Activated CD8-positive, alpha-beta memory T cell treated with anti-CD3 and anti-CD28 coated beads for 48 hours (primary cell): ENCODE measurements at regions not wholly inside any gene's neighbourhood (a gene's known extent, or its start where the extent isn't known, plus 50 kb on each side); places are given as distances from the start of the nearest gene placed in this dataset.

Source experiments
- DNase-seq, 3 experiments: peaks; one replicate each; pipeline ENCODE4 v3.0.0-alpha.2; 2020; ENCODE audit warnings: low read depth in 2 of 3, low spot score in 2 of 3

DNA sequence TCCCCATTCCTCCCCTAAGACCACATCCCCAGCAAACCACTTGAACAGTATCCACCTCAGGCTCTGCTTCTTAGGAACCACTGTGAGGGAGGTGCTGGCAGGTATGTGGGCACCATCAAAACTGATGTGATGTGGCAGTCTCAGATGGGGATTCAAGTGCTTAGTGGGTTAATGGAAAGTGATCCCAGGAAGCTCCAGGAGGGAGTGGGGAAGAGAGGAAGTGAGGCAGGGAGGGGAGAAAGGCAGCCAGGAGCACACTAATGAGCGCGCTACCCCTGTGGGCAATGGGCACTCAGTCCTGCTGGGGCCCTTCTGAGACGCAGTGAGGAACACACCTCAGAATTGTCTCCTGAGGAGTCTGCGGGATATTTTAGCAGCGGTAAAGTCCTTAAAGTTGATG lies 263.1 kb upstream of the MOCS1 start:
- DNase-seq: no peak

DNA sequence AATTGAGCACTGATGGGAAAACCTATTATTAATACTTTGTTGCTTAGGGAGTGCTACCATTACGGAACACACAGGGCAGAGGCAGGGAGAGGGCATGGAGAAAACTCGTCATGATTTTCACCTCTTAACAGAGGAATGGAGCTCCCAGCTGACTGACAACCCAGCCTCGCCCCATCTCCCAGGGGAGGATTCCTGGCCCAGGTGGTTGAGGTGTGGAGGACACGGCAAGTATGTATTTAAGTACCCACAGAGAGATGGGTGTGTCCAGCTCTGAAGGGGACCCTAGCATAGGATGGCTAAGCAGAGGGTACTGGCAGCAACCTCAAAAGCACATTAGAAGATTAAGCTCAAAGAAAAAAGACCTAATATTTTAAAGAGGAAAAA lies 261.9 kb upstream of the MOCS1 start:
- no peak for DNase-seq

DNA sequence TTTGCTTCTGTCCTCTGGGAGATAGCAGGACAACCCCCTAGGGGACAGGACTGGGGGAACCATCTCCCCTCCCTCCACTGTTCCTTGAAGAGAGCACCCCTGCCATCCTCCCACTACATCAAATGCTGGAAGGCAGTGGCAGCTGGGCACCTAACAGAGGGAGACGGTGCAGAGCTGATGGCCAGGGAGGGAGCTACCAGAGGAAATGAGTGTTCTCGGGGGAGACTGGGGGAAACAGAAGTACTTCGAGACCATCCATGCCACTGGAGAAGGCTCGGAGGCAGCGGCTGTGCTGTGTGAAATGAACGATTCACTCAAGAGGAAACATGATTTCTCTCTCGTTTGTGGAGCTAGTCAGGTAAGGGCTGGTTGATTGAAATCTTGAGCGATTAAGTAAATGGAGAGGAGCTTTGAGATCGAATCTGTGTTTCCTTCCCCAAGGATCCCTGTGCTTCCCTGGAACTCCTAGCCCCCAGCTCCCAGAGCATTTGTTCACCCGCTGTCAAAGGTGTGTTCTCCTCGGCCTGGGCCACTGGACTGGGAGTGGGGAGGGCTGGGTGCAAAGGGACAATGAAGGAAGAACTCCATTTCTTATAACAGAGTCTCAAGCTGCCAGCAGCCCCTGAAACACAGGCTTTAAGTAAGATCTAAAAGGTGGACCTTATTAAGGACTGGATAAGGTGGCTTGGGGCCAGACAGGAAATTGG lies 261.3 kb upstream of the MOCS1 start:
- no peak for DNase-seq

DNA sequence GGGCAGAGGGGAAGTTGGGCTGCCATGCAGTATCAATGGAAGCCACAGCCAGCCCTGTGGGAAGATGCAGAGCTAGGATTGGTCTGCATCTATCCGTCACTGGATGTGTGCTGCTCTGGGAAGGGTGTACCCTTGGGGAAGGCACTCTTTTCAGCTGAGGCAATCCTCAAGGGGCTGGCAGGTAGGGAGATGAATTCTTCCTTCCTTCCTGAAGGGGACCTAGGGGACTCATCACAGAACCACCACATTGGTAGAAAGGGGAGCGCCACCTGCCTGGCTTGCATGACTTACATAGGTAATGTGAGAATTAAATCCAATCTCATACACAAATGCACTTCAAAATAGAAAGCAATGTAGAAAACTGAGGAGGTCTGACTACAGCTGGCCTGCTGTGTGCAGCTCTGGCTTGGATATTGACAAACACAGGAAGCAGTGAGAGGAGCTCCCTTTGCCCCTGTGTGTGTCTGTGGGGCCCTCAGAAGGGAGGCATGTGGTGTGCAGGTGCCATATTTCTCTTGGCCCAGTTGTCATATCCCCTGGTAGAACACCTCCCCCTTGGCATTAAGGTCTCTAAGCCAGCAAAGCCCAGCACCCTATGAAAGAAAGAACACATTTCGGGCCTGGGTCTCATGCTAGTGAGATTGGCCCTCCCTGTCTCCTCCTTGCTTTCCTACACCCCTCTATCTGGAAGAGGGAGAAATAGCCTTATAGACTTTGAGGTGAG lies 260.3 kb upstream of the MOCS1 start:
- no peak for DNase-seq

DNA sequence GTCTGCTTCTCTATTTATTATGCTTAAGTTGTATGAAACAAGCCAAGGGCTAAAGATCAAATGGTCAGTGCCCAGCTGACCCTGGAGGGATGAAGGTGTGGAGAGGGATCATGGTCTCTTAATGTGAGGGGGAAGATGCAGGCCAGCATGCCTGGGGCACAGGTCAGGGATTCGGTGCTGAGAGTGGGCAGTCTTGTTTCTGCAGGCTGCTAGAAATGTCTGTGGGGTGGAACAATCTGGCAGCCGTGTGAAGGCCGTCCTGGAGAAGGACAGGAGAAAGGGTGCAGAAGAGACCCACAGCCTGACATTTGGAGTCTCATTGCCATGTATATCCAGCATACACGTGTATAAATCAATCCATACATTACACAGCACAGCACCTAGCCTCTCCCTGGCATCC lies 258.3 kb upstream of the MOCS1 start:
- no peak for DNase-seq

DNA sequence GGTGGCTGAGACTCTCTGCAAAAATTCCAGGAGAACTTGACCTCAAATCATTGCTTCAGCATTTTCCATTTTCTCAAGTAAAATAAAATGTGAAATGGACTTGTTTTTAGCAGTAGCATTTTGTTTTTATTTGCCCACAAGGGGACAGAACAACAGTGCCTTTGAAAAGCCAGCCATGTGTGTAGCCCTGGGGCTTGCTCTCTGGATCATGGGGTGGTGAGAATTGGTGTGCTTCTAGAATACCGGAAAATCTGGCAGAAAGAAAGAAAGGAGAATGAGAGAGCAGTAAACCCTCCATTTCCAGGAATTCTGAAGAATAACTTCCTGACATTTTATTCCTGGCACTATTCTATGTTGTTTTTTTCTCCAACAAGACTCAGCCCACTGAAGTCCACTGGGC lies 254.7 kb upstream of the MOCS1 start:
- DNase-seq: no peak

DNA sequence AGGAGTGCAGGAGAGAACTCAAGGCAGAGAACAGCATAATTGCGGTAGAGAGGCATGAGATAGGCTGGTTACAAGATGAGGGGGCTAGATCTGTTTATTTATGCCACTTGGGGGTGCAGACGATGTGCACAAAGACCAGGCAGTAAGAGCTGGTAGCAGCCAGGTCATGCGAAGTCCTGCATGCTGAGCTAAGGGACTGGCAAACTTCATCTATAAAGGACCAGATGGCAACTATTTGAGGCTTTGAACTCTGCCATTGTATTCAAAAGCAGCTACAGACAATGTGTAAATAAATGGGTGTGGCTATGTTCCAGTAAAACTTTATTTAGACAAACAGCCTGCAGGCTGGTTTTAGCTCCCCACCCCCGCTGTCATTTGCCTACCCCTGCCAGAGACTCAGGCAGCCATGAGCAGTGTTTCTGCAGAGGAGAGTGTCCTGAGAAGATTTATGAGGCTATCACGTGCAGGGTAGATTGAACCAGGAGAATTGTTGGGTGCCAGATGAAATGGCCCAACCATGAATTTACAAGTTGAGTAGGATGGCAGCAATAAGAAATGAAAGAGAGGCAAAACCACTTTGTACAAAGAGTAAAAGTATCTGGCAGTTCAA lies 253.4 kb upstream of the MOCS1 start:
- DNase-seq: no peak

DNA sequence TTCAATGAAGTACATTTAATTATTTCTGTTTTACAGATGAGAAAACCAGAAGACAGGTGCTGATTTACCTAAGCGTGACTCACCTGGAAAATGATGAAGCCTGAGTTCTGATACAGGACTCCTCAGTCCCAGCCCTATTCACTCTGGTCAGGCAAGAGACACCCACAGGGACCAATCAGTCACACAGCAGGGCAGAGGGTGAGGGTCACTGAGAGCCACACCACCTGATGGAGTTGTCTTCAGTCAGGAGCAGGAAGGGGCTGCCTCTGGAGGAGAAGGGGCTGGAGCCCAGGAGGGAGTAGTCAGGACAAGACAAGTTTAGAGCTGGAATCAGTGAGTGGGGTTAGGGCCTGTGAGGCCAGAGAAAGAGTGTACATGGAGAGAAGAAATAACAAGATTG lies 251.2 kb upstream of the MOCS1 start:
- no peak for DNase-seq

DNA sequence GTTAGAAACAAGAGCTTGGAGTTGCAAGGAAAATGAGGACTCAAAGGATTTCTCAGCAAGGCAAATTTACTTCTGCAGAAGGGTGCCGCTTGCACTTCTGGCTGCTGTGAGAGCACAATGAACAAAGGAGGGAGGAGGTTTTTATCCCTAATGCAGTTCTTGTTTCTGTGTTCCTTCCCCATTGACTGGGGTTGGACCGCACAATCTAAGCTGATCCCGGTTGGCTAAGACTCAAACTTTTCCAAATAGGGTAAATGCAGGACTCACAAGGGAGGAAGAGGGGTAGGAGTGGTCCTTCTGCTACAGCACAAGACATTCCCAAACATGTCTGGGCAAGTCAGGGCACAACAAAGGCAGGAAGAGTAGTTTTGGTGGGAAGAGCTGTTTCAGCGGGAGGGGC lies 249.6 kb upstream of the MOCS1 start:
- no peak for DNase-seq

DNA sequence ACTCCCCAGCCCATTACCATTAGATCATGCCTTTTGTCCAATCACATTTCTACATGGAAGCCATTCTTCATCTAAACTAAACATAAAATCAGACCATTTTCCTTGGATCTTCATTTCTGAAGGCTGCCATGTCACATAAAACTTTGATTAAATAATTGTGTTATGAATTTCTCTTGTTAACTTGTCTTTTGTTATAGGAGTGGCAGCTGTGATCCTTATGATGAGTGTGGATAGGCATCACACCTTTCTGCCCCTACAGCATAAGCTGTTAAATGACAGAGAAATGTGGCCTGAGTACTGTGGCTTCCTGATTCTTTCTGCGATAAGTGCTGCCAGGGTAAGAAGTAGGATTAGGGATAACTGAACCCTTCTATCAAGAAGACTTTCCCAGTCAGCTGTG lies 247.1 kb upstream of the MOCS1 start:
- DNase-seq: no peak

DNA sequence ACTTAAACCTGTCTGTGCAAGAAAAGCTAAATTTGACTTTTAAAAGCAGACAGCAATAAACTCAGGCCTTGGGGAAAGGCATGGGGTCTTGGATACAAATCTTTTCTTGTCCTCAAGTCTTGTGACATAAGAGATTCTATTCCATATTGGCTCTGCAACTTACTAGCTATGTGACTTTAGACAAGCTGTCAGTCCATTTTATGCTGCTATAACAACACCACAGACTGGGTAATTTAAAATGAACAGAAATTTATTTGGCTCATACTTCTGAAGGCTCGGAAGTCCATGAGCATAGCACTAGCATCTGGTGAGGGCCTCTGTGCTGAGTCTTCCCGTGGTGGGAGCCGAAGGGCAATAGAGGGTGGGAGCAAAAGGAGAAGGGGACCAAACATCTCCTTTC lies 246.0 kb upstream of the MOCS1 start:
- DNase-seq: no peak

DNA sequence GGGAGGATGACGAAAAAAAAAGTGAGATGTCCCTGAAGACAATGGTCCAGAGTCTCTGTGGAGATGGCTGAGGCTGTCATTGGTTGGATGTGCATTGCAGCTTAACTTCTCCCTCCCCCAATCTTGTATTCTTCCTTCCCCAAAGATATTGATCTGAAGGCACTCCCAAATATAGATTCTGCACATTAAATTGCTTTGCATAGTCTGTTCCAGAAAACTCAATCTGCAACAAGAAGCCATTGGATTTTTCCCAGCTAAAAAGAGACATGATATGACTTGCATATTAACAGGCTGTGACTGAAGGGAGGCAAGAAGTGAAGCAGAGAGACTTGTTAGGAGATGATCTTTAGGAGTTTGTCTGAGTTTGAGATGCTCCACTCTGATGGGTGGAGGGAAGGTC lies 245.2 kb upstream of the MOCS1 start:
- no peak for DNase-seq

DNA sequence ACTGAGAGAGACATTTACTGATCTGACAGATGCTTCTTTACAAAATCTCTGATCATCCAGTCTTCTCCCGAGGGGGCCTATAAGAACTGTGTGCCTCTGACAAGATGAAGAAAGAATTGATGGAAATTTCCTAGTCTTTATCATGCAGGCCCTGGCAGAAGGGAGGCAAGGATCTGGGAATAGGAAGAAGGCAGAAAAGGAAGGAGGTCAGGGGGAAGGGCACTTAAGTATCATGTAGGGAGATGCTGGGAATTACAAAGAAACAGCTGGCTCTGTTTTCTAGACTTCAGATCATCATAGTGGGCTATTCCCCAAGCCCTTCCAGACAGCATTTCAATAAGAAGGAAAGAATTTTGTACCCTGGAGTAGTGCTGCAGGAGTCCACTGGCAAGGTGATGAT lies 243.3 kb upstream of the MOCS1 start:
- DNase-seq: no peak

DNA sequence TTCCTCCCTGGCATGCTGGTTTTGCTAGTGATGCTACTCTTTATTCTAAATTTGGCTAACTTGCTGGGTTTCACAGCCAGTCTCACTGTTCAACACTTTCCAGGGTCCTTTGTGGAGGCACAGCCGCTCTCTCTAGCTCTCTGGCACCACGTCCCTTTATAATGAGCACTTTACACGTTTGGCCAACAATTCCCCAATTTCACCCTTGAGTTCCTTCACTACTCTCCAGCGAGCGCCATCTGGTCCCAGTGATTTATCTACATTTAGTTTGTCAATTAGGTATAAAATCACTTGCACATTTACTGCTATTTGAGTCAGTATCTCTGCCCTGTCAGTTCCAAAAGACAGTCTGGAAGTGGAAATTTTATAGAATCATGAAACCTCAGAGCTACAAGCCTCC lies 241.9 kb upstream of the MOCS1 start:
- DNase-seq: no peak

DNA sequence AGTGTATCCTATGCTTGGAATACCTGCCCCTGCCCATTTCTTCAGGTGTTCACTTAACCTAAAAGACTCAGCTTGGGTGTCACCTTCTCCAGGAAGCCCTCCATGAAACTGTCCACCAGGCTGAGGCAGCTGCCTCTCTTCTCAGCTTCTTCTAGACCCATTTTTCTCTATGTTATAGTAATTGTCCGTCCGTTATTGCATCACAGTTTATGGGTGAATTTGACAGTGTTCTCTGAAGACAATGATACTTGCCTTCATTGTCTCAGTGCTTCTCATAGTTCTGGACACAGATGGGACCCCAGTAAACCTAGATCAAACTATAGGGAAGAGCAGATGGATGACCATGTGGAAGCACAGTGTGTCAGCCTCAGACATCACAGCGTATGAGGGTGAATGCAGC lies 238.0 kb upstream of the MOCS1 start:
- no peak for DNase-seq

DNA sequence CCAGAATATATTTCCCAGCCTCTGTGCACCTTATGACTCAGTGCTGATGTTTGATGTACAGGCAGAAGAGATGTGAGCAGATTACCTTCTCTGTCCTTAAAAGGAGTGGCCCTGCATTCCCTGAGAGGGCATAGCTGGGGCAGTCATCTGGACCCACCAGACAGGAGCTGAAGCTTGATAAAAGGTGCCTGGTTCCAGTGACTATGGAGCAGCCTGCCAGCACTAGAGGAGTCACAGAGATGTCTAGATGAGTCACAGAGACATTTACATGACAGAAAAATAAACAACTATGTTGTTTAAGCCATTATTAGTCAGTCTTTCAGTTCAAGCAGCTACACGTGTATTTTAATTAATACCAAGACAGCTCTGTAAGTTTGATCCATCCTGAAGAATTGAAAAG lies 237.1 kb upstream of the MOCS1 start:
- no peak for DNase-seq

DNA sequence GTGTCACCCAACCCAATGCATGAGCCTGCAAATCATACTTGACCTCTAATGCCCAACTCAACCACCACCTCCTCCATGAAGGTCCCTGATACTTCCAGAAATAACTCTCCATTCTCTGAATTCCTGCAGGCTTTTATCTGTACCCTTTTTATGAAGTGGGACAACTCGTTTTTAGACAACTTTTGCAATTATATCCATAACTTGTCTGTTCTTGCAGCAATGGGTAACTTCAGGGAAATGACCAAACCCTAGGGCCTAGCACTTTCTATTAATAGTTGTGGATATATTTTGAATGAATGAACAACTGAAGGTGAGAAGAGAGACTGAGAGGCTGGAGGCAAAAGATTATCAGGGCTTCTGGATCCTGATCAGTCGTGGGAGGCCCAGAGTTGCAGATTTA lies 236.6 kb upstream of the MOCS1 start:
- DNase-seq: no peak

DNA sequence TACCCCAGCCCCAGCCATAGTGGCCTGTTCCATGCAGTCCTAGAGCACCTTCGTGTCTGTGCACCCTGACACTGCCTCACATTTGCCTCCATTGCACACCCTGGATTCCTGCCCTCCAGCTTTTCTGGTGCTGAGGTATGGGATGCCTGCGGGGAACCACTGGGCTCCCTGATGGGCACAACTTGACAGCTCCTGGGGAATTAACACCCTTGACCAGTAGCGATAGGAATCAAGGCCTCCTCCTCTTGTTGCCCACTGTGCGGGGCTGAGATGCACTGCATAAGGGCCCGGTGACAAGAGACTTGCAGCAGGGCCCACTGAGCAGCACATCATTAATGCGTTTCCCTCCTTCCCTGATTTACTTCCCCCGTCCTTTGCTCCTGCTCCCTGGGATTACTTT lies 235.6 kb upstream of the MOCS1 start:
- no peak for DNase-seq

DNA sequence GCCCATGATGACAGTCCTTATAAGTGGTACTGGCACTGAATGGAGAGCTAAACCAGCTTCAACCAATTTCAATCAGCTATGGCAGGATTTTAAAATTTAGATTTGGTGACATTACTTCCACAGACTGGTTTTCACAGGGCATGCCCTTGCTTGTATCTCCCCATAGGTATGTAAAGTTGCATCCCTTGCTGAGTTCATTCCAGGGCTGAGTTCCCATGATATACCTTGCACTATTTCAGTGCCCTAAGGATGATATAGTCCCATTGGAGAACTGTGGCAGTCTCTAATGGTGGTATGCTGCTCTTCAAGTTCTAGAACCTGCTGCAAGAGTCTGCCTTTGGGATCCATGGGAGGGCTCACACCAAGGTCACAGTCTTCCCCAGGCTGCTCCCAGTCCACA lies 232.7 kb upstream of the MOCS1 start:
- no peak for DNase-seq

DNA sequence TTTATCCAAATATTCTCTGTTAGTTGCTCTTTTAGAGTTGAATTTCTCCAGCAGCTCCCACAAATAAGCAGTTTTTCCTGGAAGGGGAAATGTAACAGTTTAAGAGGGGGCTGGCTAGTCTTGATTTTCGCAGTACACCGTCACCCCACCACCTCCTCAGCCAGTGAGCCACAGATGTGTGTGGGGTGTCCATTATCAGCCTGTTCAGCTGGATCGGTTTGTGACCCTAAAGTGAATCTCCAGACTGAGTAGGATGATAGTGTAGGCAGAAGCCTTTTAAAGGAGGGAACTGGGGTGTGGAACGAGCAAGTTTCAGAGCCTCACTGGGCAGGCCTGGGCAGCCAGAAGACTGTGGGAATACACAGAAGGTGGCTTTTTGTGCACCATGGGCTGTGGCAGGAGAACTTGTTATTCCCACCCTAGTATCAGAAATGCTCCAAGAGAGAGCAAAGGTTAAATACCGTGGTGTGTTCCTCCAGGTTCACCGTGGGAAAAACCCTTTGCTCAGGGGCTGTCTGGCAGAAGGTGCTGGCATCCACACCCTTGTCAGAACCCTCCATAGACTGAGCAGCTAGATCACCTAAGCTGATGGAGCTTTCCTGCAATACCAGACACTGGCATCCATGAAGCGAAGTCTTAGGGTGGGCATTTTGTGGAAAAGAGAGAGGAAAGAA lies 230.9 kb upstream of the MOCS1 start:
- DNase-seq: no peak

DNA sequence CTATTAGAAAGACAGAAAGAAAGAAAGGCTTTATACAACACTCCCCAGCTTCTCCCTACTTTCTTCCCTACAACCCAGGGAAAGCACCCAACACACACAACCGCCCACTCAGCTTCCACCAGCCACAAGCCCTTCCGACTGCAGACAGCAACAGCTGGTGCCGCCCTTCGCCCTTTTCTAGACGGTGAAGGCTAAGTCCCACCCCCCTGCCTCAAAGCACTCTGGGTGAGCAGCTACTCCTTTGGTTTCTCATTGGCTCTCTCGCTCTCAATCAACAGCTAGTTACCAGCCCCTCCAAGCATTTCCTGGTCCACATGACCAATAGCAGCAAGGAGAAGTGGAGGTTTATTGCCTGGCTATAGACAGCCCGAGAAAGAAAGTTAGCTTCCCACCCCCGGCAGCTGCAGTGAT lies 230.1 kb upstream of the MOCS1 start:
- no peak for DNase-seq

DNA sequence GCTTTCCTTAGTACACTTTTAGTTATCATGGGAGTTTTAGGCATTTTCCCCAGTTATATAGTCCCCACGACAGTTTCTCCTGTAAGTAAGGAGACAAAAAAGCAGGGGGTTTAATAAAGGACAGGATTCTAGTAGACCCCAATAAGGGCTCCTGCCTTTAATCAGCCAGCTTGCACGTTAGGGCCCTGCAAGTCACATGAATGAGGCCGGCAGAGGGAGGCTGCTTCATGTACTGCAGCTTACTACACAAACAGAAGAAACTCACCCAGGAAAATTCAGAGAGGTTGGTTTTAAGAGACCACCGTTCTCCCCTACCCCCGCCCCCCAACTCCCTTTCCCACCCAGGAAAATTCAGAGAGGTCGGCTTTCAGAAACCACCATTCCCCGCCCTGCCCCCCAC lies 229.7 kb upstream of the MOCS1 start:
- DNase-seq: no peak
